Uterus (tissue), 2 donors: ENCODE measurements at regions not wholly inside any gene's neighbourhood (a gene's known extent, or its start where the extent isn't known, plus 50 kb on each side); places are given as distances from the start of the nearest gene placed in this dataset.

Experiments used
- POLR2A ChIP-seq, 2 donors: fragments of 450-650 bp; IDR thresholded peaks; one replicate each; pipeline ENCODE4 v1.6.1; 2016; ENCODE audit warnings: antibody characterized with exemption in 2 of 2, mild to moderate bottlenecking in 1 of 2, moderate library complexity in 1 of 2
- TF ChIP-seq, protein P1 (sequence below), 4 experiments: fragments of 200-600 bp in 2 of 4; fragments of 450-650 bp in 2 of 4; sonication (generic) in 2 of 4; IDR thresholded peaks; one replicate each; pipeline ENCODE4 v1.5.1; 2016 to 2019; ENCODE audit warnings: antibody characterized with exemption in 4 of 4, mild to moderate bottlenecking in 2 of 4, moderate library complexity in 1 of 4

DNA sequence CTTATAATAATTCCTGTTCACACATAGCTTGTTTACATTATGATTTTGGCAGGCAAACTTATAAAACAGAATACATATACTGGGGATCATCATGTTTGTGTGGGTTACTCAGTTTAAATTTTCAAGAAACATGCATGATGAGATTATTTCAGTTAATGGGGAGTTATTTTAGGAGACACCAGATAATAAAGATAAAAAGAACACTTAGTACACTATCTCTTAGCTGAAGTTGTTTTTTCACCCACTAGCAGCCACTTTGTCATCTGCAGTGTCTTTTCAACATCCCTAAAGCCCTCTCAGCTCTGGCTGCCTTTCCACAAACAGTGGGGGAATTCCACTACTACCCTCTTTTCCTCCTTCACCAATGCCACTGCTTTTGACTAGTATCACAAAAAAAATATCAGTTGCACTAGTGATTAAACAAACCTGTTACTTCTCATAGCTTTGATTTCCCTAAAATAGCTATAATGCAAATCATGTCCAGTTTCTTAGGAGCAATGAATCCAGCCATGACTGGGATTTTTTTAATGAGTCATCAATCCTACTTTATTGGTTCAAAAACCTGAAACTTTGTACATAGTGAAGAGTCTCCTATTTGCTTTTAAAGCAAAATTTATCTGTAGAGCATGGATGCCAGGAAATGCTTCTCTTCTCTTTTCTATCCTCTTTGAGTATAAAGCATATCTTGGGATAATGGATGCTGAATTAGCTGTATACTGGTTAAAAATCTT, 156.7 kb upstream of the TFPI start:
- no peak for TF ChIP-seq POLR2A (IDR thresholded peaks at IDR 0.05)
- TF ChIP-seq, protein P1, sequence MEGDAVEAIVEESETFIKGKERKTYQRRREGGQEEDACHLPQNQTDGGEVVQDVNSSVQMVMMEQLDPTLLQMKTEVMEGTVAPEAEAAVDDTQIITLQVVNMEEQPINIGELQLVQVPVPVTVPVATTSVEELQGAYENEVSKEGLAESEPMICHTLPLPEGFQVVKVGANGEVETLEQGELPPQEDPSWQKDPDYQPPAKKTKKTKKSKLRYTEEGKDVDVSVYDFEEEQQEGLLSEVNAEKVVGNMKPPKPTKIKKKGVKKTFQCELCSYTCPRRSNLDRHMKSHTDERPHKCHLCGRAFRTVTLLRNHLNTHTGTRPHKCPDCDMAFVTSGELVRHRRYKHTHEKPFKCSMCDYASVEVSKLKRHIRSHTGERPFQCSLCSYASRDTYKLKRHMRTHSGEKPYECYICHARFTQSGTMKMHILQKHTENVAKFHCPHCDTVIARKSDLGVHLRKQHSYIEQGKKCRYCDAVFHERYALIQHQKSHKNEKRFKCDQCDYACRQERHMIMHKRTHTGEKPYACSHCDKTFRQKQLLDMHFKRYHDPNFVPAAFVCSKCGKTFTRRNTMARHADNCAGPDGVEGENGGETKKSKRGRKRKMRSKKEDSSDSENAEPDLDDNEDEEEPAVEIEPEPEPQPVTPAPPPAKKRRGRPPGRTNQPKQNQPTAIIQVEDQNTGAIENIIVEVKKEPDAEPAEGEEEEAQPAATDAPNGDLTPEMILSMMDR (IDR thresholded peaks at IDR 0.05) = no peak
